HCT116 (cell line): ENCODE measurements at regions not wholly inside any gene's neighbourhood (a gene's known extent, or its start where the extent isn't known, plus 50 kb on each side); places are given as distances from the start of the nearest gene placed in this dataset.

Source experiments
- EGR1 ChIP-seq: IDR thresholded peaks from 2 replicates; pipeline ENCODE4 v1.6.1; 2012; ENCODE audit warnings: low read depth
- EZH2 ChIP-seq: fragments of 200-600 bp; sonication (generic); IDR thresholded peaks from 2 replicates; pipeline ENCODE4 v1.6.1; 2017; ENCODE audit warnings: antibody characterized with exemption, mixed run types
- JUND ChIP-seq: IDR thresholded peaks from 2 replicates; pipeline ENCODE4 v1.6.1; 2012
- POLR2A ChIP-seq: IDR thresholded peaks from 2 replicates; pipeline ENCODE4 v1.7.0; 2011; ENCODE audit warnings: borderline replicate concordance; ENCODE audit not compliant: insufficient read depth, insufficient read length; ENCODE audit errors: extremely low read depth
- RAD21 ChIP-seq: IDR thresholded peaks from 2 replicates; pipeline ENCODE4 v1.6.1; 2012; ENCODE audit warnings: low read depth, mild to moderate bottlenecking
- REST ChIP-seq: IDR thresholded peaks from 2 replicates; pipeline ENCODE4 v1.6.1; 2012; ENCODE audit warnings: low read depth
- SIN3A ChIP-seq: IDR thresholded peaks from 2 replicates; pipeline ENCODE4 v1.6.1; 2012; ENCODE audit warnings: low read depth
- YY1 ChIP-seq: IDR thresholded peaks from 2 replicates; pipeline ENCODE4 v1.6.1; 2011; ENCODE audit warnings: low read length, low read depth, moderate library complexity, mild to moderate bottlenecking; ENCODE audit not compliant: insufficient replicate concordance; ENCODE audit errors: extremely low read depth
- TF ChIP-seq, protein P1 (sequence below), 3 experiments: fragments of 200-600 bp in 1 of 3; sonication (generic) in 1 of 3; IDR thresholded peaks in 2 of 3; conservative IDR thresholded peaks in 1 of 3; 2 replicates each; pipeline ENCODE4 v1.5.1; 2012 to 2017; ENCODE audit warnings: low read depth in 2 of 3, low read length in 2 of 3, antibody characterized with exemption in 1 of 3, borderline replicate concordance in 1 of 3, control low read depth in 1 of 3, mild to moderate bottlenecking in 1 of 3, mixed read lengths in 1 of 3, mixed run types in 1 of 3, moderate library complexity in 1 of 3; ENCODE audit not compliant: insufficient read depth in 1 of 3

- TF ChIP-seq, protein P1, sequence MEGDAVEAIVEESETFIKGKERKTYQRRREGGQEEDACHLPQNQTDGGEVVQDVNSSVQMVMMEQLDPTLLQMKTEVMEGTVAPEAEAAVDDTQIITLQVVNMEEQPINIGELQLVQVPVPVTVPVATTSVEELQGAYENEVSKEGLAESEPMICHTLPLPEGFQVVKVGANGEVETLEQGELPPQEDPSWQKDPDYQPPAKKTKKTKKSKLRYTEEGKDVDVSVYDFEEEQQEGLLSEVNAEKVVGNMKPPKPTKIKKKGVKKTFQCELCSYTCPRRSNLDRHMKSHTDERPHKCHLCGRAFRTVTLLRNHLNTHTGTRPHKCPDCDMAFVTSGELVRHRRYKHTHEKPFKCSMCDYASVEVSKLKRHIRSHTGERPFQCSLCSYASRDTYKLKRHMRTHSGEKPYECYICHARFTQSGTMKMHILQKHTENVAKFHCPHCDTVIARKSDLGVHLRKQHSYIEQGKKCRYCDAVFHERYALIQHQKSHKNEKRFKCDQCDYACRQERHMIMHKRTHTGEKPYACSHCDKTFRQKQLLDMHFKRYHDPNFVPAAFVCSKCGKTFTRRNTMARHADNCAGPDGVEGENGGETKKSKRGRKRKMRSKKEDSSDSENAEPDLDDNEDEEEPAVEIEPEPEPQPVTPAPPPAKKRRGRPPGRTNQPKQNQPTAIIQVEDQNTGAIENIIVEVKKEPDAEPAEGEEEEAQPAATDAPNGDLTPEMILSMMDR (IDR thresholded peaks at IDR 0.05 in 2 of 3, conservative IDR thresholded peaks at IDR 0.05 in 1 of 3; ENCODE audit: borderline replicate concordance in 1 of 3, insufficient read depth in 1 of 3, low read depth in 2 of 3, low read length in 2 of 3), result no peak
- TF ChIP-seq RAD21, result no peak
- TF ChIP-seq EGR1, result no peak
- TF ChIP-seq POLR2A, result no peak
- TF ChIP-seq REST, result no peak
- no peak for TF ChIP-seq EZH2
- TF ChIP-seq YY1, result no peak
- TF ChIP-seq JUND, result no peak
- no peak for TF ChIP-seq SIN3A
Measured at GRCh38 chrX:791479-792034, 161.0 kb downstream of the SHOX start.
